OCI-LY1 (cell line): ENCODE measurements at regions not wholly inside any gene's neighbourhood (a gene's known extent, or its start where the extent isn't known, plus 50 kb on each side); places are given as distances from the start of the nearest gene placed in this dataset.

Source experiments
- CTCF ChIP-seq: fragments of 200-600 bp; sonication (generic), shearing (Covaris generic); IDR thresholded peaks from 2 replicates; pipeline ENCODE4 v1.5.1; 2017; ENCODE audit warnings: mild to moderate bottlenecking, antibody characterized with exemption, low read length, moderate library complexity, mixed read lengths
- EZH2 ChIP-seq: fragments of 200-600 bp; sonication (generic), shearing (Covaris generic); IDR thresholded peaks from 2 replicates; pipeline ENCODE4 v1.8.0; 2017; ENCODE audit warnings: borderline replicate concordance, mixed run types, mild to moderate bottlenecking, antibody characterized with exemption, low read length, moderate library complexity, mixed read lengths

DNA sequence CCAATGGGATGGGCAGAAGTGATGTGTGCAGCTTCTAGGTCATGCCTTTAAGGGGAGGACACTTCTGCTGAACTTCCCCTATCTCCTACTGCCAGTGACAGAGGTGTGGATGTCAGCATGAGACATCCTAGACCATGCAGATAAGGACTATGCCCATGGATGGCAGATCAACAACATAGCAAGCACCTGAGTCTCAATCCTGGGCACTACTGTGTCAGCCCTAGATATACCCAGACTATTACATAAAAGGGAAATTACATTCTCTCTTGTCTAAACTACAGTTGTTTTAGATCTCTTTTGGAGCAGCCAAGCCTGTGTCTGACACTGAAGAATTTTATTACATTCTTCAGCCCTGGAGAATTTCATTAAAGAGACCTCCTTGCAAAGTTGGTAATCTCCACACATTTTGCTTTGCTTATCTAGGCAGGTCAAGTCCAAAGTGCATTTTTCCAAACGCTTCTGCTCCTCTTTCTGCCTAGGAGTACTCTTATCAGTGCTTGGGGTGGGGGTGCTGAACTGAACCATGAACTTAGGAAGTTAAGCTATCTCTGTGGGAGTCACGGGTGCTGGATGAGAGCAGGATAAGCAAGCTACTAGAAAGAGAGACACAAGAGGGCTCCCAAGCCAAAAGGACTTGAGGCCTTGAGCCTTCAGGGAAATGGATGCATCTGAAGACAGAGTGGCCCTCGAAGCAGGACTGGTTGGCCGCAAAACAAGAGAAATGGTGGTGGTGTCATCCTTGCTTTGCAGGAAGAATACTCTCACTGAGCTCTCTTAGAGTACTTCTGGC, 95.2 kb upstream of the SPRED2 start:
- no peak for TF ChIP-seq CTCF
- no peak for TF ChIP-seq EZH2
